Astrocyte (in vitro differentiated cells and primary cell): ENCODE measurements at regions not wholly inside any gene's neighbourhood (a gene's known extent, or its start where the extent isn't known, plus 50 kb on each side); places are given as distances from the start of the nearest gene placed in this dataset.
A peak's percentile ranks its signal among the peaks of the same experiment; 100 is the strongest.

Source experiments
- DNase-seq: peaks from one replicate; pipeline ENCODE4 v3.0.0-alpha.2; 2010; ENCODE audit warnings: low read depth
- FAIRE-seq: peaks from 2 replicates; lab custom pipeline; 2011; peaks lifted over from hg19 to GRCh38; lab: Jason Lieb, UNC
- H2AFZ ChIP-seq: 2 replicates; pipeline ENCODE4 v1.6.0; 2012; ENCODE audit warnings: low read depth, low read length, inconsistent platforms
- H3K27ac ChIP-seq: 2 replicates; pipeline ENCODE4 v1.5.1; 2011; ENCODE audit warnings: low read depth, low read length, inconsistent platforms
- H3K27me3 ChIP-seq: 2 replicates; pipeline ENCODE4 v1.6.0; 2011; ENCODE audit warnings: low read length, inconsistent platforms; ENCODE audit not compliant: insufficient read depth
- H3K36me3 ChIP-seq: 2 replicates; pipeline ENCODE4 v1.5.1; 2011; ENCODE audit warnings: low read length, inconsistent platforms; ENCODE audit not compliant: insufficient read depth
- H3K4me1 ChIP-seq: 2 replicates; pipeline ENCODE4 v1.5.1; 2011; ENCODE audit warnings: low read length, inconsistent platforms; ENCODE audit not compliant: insufficient read depth
- H3K4me2 ChIP-seq: 2 replicates; pipeline ENCODE4 v1.6.0; 2012; ENCODE audit warnings: low read length, inconsistent platforms
- H3K4me3 ChIP-seq: 2 replicates; pipeline ENCODE4 v1.5.1; 2011; ENCODE audit warnings: low read depth, mild to moderate bottlenecking, low read length, inconsistent platforms; ENCODE audit not compliant: insufficient read depth
- H3K79me2 ChIP-seq: 2 replicates; pipeline ENCODE4 v1.6.0; 2012; ENCODE audit warnings: mild to moderate bottlenecking, low read length, inconsistent platforms; ENCODE audit not compliant: insufficient read depth
- H3K9ac ChIP-seq: 2 replicates; pipeline ENCODE4 v1.6.0; 2012; ENCODE audit warnings: mild to moderate bottlenecking, low read length, inconsistent platforms
- H3K9me3 ChIP-seq: 2 replicates; pipeline ENCODE4 v1.5.1; 2012; ENCODE audit warnings: low read depth, mild to moderate bottlenecking, low read length, inconsistent platforms; ENCODE audit not compliant: insufficient read depth
- H4K20me1 ChIP-seq: 2 replicates; pipeline ENCODE4 v1.6.0; 2012; ENCODE audit warnings: low read length, inconsistent platforms; ENCODE audit not compliant: insufficient read depth
- H3K27ac Mint-ChIP-seq: one replicate; pipeline ENCODE4 v1.8.0; 2021; ENCODE audit warnings: mild to moderate bottlenecking, mixed read lengths; ENCODE audit not compliant: unreplicated experiment
- H3K27me3 Mint-ChIP-seq: one replicate; pipeline ENCODE4 v1.8.0; 2021; ENCODE audit warnings: low read depth, mixed read lengths; ENCODE audit not compliant: unreplicated experiment
- H3K36me3 Mint-ChIP-seq: one replicate; pipeline ENCODE4 v1.8.0; 2021; ENCODE audit warnings: low read depth, mixed read lengths; ENCODE audit not compliant: unreplicated experiment
- H3K4me1 Mint-ChIP-seq: one replicate; pipeline ENCODE4 v1.8.0; 2021; ENCODE audit warnings: low read depth, mixed read lengths; ENCODE audit not compliant: unreplicated experiment
- H3K4me3 Mint-ChIP-seq: one replicate; pipeline ENCODE4 v1.8.0; 2021; ENCODE audit warnings: mild to moderate bottlenecking, moderate library complexity, mixed read lengths; ENCODE audit not compliant: unreplicated experiment
- H3K9me3 Mint-ChIP-seq: one replicate; pipeline ENCODE4 v1.8.0; 2021; ENCODE audit warnings: mild to moderate bottlenecking, mixed read lengths; ENCODE audit not compliant: unreplicated experiment
- EZH2 ChIP-seq: IDR thresholded peaks from 2 replicates; pipeline ENCODE4 v1.6.1; 2012; ENCODE audit warnings: mild to moderate bottlenecking, low read length, inconsistent platforms; ENCODE audit not compliant: insufficient read depth
- TF ChIP-seq, protein P1 (sequence below): IDR thresholded peaks from 2 replicates; pipeline ENCODE4 v1.5.1; 2011; ENCODE audit warnings: low read depth, mild to moderate bottlenecking, inconsistent platforms, low read length, moderate library complexity; ENCODE audit not compliant: insufficient read depth

GRCh38 chr5:39775086-39775796, 350.5 kb upstream of the DAB2 start:
- H3K9me3 Mint-ChIP-seq, result no peaks in the 10 kb centered on the region
- H3K4me2 ChIP-seq, result peak overlapping the region; percentile 37
- peaks cover 28% of the 10 kb centered on the region for H3K4me1 Mint-ChIP-seq
- H3K9ac ChIP-seq, result no peak overlapping the region
- H3K79me2 ChIP-seq, result no peaks in the 10 kb centered on the region
- no peaks in the 10 kb centered on the region for H3K36me3 Mint-ChIP-seq
- H4K20me1 ChIP-seq, result no peaks in the 10 kb centered on the region
- TF ChIP-seq, protein P1, sequence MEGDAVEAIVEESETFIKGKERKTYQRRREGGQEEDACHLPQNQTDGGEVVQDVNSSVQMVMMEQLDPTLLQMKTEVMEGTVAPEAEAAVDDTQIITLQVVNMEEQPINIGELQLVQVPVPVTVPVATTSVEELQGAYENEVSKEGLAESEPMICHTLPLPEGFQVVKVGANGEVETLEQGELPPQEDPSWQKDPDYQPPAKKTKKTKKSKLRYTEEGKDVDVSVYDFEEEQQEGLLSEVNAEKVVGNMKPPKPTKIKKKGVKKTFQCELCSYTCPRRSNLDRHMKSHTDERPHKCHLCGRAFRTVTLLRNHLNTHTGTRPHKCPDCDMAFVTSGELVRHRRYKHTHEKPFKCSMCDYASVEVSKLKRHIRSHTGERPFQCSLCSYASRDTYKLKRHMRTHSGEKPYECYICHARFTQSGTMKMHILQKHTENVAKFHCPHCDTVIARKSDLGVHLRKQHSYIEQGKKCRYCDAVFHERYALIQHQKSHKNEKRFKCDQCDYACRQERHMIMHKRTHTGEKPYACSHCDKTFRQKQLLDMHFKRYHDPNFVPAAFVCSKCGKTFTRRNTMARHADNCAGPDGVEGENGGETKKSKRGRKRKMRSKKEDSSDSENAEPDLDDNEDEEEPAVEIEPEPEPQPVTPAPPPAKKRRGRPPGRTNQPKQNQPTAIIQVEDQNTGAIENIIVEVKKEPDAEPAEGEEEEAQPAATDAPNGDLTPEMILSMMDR, result no peak
- TF ChIP-seq EZH2, result no peak
- H3K27ac Mint-ChIP-seq, result peak overlapping the region; percentile 99
- no peak overlapping the region for H3K4me3 Mint-ChIP-seq
- peaks cover 10% of the 10 kb centered on the region for H3K4me1 ChIP-seq
- no peak overlapping the region for H3K4me3 ChIP-seq
- FAIRE-seq (peak; percentile 96), DNase-seq (peak; percentile 90)
- no peaks in the 10 kb centered on the region for H3K36me3 ChIP-seq
- H2AFZ ChIP-seq, result no peak overlapping the region
- no peaks in the 10 kb centered on the region for H3K27me3 ChIP-seq
- peak overlapping the region; percentile 72 for H3K27ac ChIP-seq
- H3K27me3 Mint-ChIP-seq, result no peaks in the 10 kb centered on the region
- no peaks in the 10 kb centered on the region for H3K9me3 ChIP-seq

DNA sequence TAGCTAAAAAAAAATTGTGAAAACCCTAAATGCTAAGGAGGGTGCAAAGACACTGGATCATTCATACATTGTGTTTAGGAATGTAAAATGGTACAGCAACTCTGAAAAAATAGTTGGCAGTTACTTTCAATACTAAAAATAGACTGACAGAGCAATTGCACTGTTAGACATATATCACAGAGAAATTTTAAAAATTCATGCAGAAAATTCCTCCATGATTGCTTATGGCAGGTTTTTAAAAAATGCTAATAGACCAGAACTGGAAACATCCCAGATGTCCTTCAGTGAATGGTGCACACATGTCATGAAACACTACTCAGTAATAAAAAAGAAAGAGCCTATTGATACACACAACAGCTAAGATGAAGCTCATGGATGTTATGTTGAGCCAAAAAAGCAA, 349.8 kb upstream of the DAB2 start:
- peaks cover 25% of the 10 kb centered on the region for H3K4me1 Mint-ChIP-seq
- peak; percentile 52 for FAIRE-seq

More for the DNA sequence above, 349.8 kb upstream of the DAB2 start:
- no peaks in the 10 kb centered on the region for H3K27me3 ChIP-seq
- Mint-ChIP-seq H3K27ac (peak overlapping the region; percentile 88), H3K4me3 (no peak overlapping the region), H3K9me3 (no peaks in the 10 kb centered on the region), H3K36me3 (no peaks in the 10 kb centered on the region), H3K27me3 (no peaks in the 10 kb centered on the region)
- H2AFZ ChIP-seq, result no peak overlapping the region
- no peaks in the 10 kb centered on the region for H3K36me3 ChIP-seq
- H3K4me3 ChIP-seq, result no peak overlapping the region
- H3K27ac ChIP-seq, result peak overlapping the region; percentile 72
- peaks cover 10% of the 10 kb centered on the region for H3K4me1 ChIP-seq
- no peak overlapping the region for H3K4me2 ChIP-seq
- DNase-seq, result no peak
- H3K9me3 ChIP-seq, result no peaks in the 10 kb centered on the region
- TF ChIP-seq, protein P1, result no peak
- no peak for TF ChIP-seq EZH2
- no peaks in the 10 kb centered on the region for H4K20me1 ChIP-seq
- no peak overlapping the region for H3K9ac ChIP-seq
- H3K79me2 ChIP-seq, result no peaks in the 10 kb centered on the region
